ENCODE measurements at regions not wholly inside any gene's neighbourhood (a gene's known extent, or its start where the extent isn't known, plus 50 kb on each side); places are given as distances from the start of the nearest gene placed in this dataset.

DNA sequence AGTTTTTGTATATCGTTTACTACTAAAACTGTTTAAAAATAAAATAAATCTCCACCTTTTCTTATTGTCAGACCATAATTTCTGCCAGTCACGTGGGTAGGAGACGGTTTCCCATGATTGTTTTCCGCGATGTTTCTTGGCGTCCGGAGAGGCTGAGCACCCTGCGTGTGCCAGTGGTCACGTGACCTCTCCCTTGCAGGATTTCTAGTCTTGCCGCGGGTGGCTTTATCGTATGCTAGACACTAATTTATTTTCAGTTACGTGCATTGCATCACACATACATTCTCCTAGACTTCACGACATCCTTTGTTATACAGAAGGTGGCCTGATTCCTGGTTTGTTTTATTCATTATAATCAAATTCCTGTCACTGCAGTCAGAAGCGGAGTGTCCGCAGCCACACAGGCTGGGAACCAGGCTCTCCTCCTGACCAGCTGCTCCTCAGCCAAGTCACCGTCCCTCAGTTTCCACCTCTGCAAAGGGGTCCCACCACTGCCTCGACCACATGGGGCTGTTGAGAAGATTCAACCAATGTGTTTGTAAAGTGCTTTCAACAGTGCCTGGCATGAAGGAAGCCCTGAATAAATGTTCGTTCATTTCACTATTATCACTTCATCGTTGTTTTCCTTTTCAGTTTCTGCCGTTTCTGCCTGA lies 203.2 kb upstream of the PPP2R2D start:
- BruUV-seq (replicated peaks) = no TSS peak
- H3K27ac ChIP-seq (ENCODE audit: control insufficient read depth, insufficient read depth) = no peak overlapping the region
- TF ChIP-seq TARDBP (IDR thresholded peaks at IDR 0.05; ENCODE audit: borderline replicate concordance) = no peak
- no peak for TF ChIP-seq MXI1 (IDR thresholded peaks at IDR 0.05; ENCODE audit: low read depth, low read length)
- TF ChIP-seq YY1 (IDR thresholded peaks at IDR 0.05; ENCODE audit: low read depth, low read length) = no peak
- TF ChIP-seq CTCF (IDR thresholded peaks at IDR 0.05 in 2 of 3, conservative IDR thresholded peaks at IDR 0.05 in 1 of 3; ENCODE audit: control insufficient read depth in 2 of 3, extremely low read depth in 1 of 3, insufficient read depth in 1 of 3, low read depth in 3 of 3, low read length in 3 of 3) = no peak
- TF ChIP-seq RAD21 (IDR thresholded peaks at IDR 0.05; ENCODE audit: insufficient read depth, low read depth, low read length) = no peak
- no peak for TF ChIP-seq NR2C1 (IDR thresholded peaks at IDR 0.05)
- no peak for TF ChIP-seq TBL1XR1 (IDR thresholded peaks at IDR 0.05; ENCODE audit: low read depth, low read length)
- TF ChIP-seq TCF12 (IDR thresholded peaks at IDR 0.05; ENCODE audit: low read depth, low read length) = no peak
- TF ChIP-seq YBX1 (IDR thresholded peaks at IDR 0.05) = no peak
- TF ChIP-seq, protein P1, sequence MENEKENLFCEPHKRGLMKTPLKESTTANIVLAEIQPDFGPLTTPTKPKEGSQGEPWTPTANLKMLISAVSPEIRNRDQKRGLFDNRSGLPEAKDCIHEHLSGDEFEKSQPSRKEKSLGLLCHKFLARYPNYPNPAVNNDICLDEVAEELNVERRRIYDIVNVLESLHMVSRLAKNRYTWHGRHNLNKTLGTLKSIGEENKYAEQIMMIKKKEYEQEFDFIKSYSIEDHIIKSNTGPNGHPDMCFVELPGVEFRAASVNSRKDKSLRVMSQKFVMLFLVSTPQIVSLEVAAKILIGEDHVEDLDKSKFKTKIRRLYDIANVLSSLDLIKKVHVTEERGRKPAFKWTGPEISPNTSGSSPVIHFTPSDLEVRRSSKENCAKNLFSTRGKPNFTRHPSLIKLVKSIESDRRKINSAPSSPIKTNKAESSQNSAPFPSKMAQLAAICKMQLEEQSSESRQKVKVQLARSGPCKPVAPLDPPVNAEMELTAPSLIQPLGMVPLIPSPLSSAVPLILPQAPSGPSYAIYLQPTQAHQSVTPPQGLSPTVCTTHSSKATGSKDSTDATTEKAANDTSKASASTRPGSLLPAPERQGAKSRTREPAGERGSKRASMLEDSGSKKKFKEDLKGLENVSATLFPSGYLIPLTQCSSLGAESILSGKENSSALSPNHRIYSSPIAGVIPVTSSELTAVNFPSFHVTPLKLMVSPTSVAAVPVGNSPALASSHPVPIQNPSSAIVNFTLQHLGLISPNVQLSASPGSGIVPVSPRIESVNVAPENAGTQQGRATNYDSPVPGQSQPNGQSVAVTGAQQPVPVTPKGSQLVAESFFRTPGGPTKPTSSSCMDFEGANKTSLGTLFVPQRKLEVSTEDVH (IDR thresholded peaks at IDR 0.05; ENCODE audit: low read depth, partially characterized antibody) = no peak
- TF ChIP-seq ZBTB33 (IDR thresholded peaks at IDR 0.05) = no peak
- TF ChIP-seq SREBF2 (IDR thresholded peaks at IDR 0.05; ENCODE audit: low read length) = no peak
- no peak for TF ChIP-seq SIN3A (IDR thresholded peaks at IDR 0.05; ENCODE audit: low read depth, low read length)
- no peak for TF ChIP-seq KLF5 (IDR thresholded peaks at IDR 0.05; ENCODE audit: partially characterized antibody)
- TF ChIP-seq MEF2A (IDR thresholded peaks at IDR 0.05; ENCODE audit: insufficient read depth, low read depth, low read length) = no peak
- TF ChIP-seq EP300 (IDR thresholded peaks at IDR 0.05; ENCODE audit: borderline replicate concordance in 1 of 2, control insufficient read depth in 1 of 2, low read depth in 2 of 2, low read length in 2 of 2) = no peak
- TF ChIP-seq MYB (IDR thresholded peaks at IDR 0.05; ENCODE audit: borderline replicate concordance, low read depth, low read length) = no peak
- no peak for TF ChIP-seq CBFB (IDR thresholded peaks at IDR 0.05; ENCODE audit: low read depth)
- TF ChIP-seq ZNF24 (IDR thresholded peaks at IDR 0.05) = no peak
- TF ChIP-seq SMARCA5 (IDR thresholded peaks at IDR 0.05) = no peak
- no peak overlapping the region for H3K9ac ChIP-seq (ENCODE audit: control insufficient read depth, insufficient read depth, low read length)
- in situ Hi-C loops (cut with MboI) (no loop called here), intact Hi-C loops (cut with micrococcal nuclease; ENCODE audit: unreplicated experiment) (no loop called here)
- CTCF ChIA-PET = no interaction called here
- no peaks in the 10 kb centered on the region for H3K9me3 ChIP-seq (replicated peaks; ENCODE audit: control insufficient read depth, insufficient read depth, low read length)
- H3K4me1 ChIP-seq (ENCODE audit: control insufficient read depth, insufficient read depth, low read length) = no peaks in the 10 kb centered on the region
- no peaks in the 10 kb centered on the region for H3K27me3 ChIP-seq (replicated peaks in 1 of 2; ENCODE audit: control insufficient read depth in 2 of 2, insufficient read depth in 2 of 2, low read length in 1 of 2)
- H2AFZ ChIP-seq (ENCODE audit: control insufficient read depth, low read depth, low read length) = no peak overlapping the region
- no peak for ATAC-seq
- FAIRE-seq = no peak
- SMC1A ChIA-PET (ENCODE audit: uncharacterized antibody, unreplicated experiment) = no interaction called here
- H3K4me2 ChIP-seq (ENCODE audit: control insufficient read depth, insufficient read depth) = no peak overlapping the region
- no peaks in the 10 kb centered on the region for H3K79me2 ChIP-seq (ENCODE audit: control insufficient read depth, insufficient read depth, low read length)
- no peaks in the 10 kb centered on the region for H4K20me1 ChIP-seq (ENCODE audit: control insufficient read depth, insufficient read depth)
- DNase-seq (ENCODE audit: low read depth, low spot score) = no peak
- WGBS (ENCODE audit: insufficient coverage, insufficient replicate concordance, low lambda C conversion rate, missing lambda C conversion rate) = 70% methylated on average over 21 of the region's 21 CpGs
- RAD21 ChIA-PET (ENCODE audit: unreplicated experiment) = no interaction called here
- H3K4me3 ChIP-seq = no peak overlapping the region
- no peaks in the 10 kb centered on the region for H3K36me3 ChIP-seq (ENCODE audit: control insufficient read depth in 2 of 2, insufficient read depth in 2 of 2, low read length in 1 of 2)
- POLR2A ChIA-PET = no interaction called here
